HG03045 (cell line): ENCODE measurements at regions not wholly inside any gene's neighbourhood (a gene's known extent, or its start where the extent isn't known, plus 50 kb on each side); places are given as distances from the start of the nearest gene placed in this dataset.
"Not testable (repeated sequence)": the region's sequence is repeated elsewhere in the genome, so short reads cannot be mapped to it uniquely, and the experiment has no call there.

ENCODE experiments used
- ATAC-seq: cut with Tn5 transposase; IDR thresholded peaks from one replicate; pipeline ENCODE4 v1.9.1; 2021; ENCODE audit warnings: mild to moderate bottlenecking, moderate library complexity; ENCODE audit not compliant: unreplicated experiment

- ATAC-seq = no peak
Observed at GRCh38 chr4:159545556-159545955, 442.7 kb downstream of the RAPGEF2 start.

- no peak for ATAC-seq
Observed at GRCh38 chr4:159547645-159548308, 444.9 kb downstream of the RAPGEF2 start.

GRCh38 chr4:159549098-159549518, 446.2 kb downstream of the RAPGEF2 start:
- ATAC-seq = no peak

- no peak for ATAC-seq
Observed at GRCh38 chr4:159551281-159551680, 448.4 kb downstream of the RAPGEF2 start.

- no peak for ATAC-seq
Observed at GRCh38 chr4:159552979-159553768, 450.3 kb downstream of the RAPGEF2 start.

GRCh38 chr4:159555873-159556272, 453.0 kb downstream of the RAPGEF2 start:
- no peak for ATAC-seq

- no peak for ATAC-seq
Observed at GRCh38 chr4:159562366-159562765, 459.5 kb downstream of the RAPGEF2 start.

- no peak for ATAC-seq
Observed at GRCh38 chr4:159563257-159563656, 460.4 kb downstream of the RAPGEF2 start.

- no peak for ATAC-seq
Observed at GRCh38 chr4:159564615-159565014, 461.7 kb downstream of the RAPGEF2 start.

GRCh38 chr4:159566786-159567185, 463.9 kb downstream of the RAPGEF2 start:
- no peak for ATAC-seq

GRCh38 chr4:159577241-159577640, 474.4 kb downstream of the RAPGEF2 start:
- ATAC-seq = no peak

- no peak for ATAC-seq
Observed at GRCh38 chr4:159582685-159583084, 479.8 kb downstream of the RAPGEF2 start.

GRCh38 chr4:159592898-159593556, 490.1 kb downstream of the RAPGEF2 start:
- no peak for ATAC-seq

- no peak for ATAC-seq
Observed at GRCh38 chr4:159593681-159594080, 490.8 kb downstream of the RAPGEF2 start.

- ATAC-seq = no peak
Observed at GRCh38 chr4:159594576-159594975, 491.7 kb downstream of the RAPGEF2 start.

- ATAC-seq = not testable (repeated sequence)
Observed at GRCh38 chr4:159595101-159595500, 492.2 kb downstream of the RAPGEF2 start.

- no peak for ATAC-seq
Observed at GRCh38 chr4:159598602-159599001, 495.7 kb downstream of the RAPGEF2 start.

- ATAC-seq = no peak
Observed at GRCh38 chr4:159600061-159600460, 497.2 kb downstream of the RAPGEF2 start.

- ATAC-seq = no peak
Observed at GRCh38 chr4:159604781-159605180, 501.9 kb downstream of the RAPGEF2 start.

GRCh38 chr4:159606835-159607234, 504.0 kb downstream of the RAPGEF2 start:
- no peak for ATAC-seq

GRCh38 chr4:159607809-159608208, 504.9 kb downstream of the RAPGEF2 start:
- no peak for ATAC-seq

- ATAC-seq = no peak
Observed at GRCh38 chr4:159608436-159608835, 505.6 kb downstream of the RAPGEF2 start.
